GM12875 (cell line): ENCODE measurements at regions not wholly inside any gene's neighbourhood (a gene's known extent, or its start where the extent isn't known, plus 50 kb on each side); places are given as distances from the start of the nearest gene placed in this dataset.

Source experiments
- H3K4me3 ChIP-seq: one replicate; pipeline ENCODE4 v1.5.1; 2011; ENCODE audit warnings: low read depth, low read length, control low read depth
- TF ChIP-seq, protein P1 (sequence below): IDR thresholded peaks from 2 replicates; pipeline ENCODE4 v1.5.1; 2011; ENCODE audit warnings: low read depth, mild to moderate bottlenecking, control low read depth, inconsistent platforms, low read length, moderate library complexity, borderline replicate concordance; ENCODE audit not compliant: insufficient read depth

DNA sequence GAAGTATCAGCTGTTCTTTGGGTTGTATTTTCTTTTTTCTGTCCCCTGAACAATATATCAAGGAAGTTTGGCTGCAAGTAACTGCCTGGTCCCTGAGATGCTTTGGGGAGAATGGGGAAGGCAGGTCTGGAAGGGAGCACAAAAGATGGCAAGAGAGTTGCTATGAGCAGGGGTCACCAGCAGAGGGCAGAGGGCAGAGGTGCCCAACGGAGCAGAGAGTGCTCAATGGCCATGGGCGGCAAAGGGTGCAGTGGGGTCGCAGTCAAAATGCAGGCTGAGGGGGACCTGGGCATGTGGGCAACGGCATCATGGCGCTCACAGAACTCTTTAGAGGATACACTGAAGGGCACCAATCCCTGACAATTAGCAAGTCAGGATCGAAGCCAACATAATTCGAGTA is 107.7 kb upstream of the ATP8B1 start:
- TF ChIP-seq, protein P1, sequence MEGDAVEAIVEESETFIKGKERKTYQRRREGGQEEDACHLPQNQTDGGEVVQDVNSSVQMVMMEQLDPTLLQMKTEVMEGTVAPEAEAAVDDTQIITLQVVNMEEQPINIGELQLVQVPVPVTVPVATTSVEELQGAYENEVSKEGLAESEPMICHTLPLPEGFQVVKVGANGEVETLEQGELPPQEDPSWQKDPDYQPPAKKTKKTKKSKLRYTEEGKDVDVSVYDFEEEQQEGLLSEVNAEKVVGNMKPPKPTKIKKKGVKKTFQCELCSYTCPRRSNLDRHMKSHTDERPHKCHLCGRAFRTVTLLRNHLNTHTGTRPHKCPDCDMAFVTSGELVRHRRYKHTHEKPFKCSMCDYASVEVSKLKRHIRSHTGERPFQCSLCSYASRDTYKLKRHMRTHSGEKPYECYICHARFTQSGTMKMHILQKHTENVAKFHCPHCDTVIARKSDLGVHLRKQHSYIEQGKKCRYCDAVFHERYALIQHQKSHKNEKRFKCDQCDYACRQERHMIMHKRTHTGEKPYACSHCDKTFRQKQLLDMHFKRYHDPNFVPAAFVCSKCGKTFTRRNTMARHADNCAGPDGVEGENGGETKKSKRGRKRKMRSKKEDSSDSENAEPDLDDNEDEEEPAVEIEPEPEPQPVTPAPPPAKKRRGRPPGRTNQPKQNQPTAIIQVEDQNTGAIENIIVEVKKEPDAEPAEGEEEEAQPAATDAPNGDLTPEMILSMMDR, result peak; percentile 83
- H3K4me3 ChIP-seq, result no peak overlapping the region

DNA sequence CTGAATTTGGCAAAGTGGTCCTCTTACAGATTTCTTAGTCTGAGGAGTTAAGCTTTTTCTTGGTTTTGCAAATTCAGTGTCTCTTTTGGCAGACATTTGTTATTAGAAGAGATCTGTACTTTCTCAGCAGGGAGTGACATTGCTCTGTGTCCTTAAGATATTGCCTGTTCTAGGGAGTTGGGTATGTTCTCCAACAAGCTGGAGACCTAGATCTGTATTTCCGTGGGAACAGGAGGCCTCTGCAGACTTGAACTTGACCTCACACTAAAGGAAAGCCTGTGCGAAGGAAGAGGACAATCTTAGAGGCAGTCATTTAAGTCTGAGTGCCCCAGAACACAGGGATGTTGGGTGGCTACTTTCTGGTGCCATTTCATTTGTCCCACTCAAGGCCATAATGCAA is 107.0 kb upstream of the ATP8B1 start:
- TF ChIP-seq, protein P1, result no peak
- no peak overlapping the region for H3K4me3 ChIP-seq

DNA sequence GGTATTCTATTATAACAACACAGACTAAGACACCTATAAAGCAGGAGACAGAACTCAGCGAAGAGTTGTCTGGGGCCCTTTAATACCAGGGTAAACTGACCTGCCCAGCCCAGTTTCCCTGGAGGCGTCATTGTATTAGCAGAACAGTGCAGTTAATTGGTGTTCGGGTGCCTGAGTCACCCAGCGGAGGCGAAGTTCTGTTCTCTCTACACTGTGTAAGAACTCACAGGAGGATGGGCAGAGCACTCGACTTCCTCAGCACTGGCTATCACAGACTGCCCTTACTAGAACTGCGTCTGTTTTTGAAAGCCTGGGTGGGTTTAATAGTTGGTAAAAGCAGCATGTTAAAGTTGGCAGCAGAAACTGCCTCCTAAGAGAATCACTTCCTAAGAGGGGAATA is 106.5 kb upstream of the ATP8B1 start:
- TF ChIP-seq, protein P1, result no peak

DNA sequence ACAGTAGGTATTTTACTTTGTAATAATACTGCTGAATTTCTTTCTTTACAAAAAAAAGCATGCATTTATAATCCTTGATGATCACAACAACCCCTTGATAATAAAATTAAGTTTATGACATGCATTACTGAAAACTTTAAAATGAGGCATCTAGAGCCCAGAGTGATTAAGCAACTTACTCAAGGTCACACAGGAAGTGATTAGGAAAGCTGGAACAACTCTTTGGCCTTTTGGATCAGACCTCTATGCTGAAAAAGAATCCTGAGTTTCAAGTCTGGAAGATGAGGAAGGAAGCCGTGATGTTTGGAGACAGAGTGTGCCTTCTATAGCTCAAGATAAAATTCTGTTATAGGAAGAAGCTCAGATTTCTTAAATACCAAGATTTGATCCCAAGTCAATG is 105.0 kb upstream of the ATP8B1 start:
- TF ChIP-seq, protein P1, result no peak
- no peak overlapping the region for H3K4me3 ChIP-seq

More for the DNA sequence above, 106.5 kb upstream of the ATP8B1 start:
- H3K4me3 ChIP-seq, result no peak overlapping the region

DNA sequence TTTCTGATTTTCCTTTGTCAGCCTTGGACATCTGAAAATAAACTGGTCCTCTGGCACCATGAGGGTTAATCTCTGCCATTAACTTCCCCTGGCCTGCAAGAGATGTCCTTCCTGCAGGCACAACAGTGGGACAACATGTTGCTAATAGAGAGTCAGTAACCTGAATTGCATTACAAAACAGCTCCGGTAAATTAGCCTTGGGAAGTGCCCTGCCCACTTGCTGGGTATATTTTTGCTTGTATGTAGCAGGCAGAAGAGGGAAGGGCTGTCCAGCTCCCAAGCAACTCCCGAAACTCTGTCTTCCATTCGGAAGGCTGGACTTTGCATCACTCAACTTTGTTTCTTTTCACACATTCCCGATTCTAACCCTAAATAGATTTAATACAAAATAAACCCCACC is 104.4 kb upstream of the ATP8B1 start:
- no peak overlapping the region for H3K4me3 ChIP-seq
- TF ChIP-seq, protein P1, result no peak

DNA sequence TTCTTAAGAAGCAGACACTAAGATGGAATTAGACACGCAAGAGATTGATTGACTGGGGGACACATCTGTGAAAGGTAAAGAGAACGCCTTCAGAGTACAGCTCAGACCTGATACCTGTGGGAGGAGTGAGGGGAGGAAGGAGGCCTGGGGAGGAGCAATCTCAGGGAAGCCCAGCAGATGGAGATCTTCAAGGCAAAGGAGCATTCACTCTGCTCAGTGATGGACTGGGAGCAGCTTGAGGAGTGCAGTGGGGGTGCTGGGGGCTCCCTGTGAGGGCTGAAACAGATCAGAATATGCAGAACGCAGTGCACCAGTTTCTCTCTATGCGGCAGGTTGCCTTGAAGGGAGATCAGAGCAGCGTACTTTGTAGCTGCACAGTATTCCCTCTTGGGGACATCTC is 103.7 kb upstream of the ATP8B1 start:
- TF ChIP-seq, protein P1, result no peak

DNA sequence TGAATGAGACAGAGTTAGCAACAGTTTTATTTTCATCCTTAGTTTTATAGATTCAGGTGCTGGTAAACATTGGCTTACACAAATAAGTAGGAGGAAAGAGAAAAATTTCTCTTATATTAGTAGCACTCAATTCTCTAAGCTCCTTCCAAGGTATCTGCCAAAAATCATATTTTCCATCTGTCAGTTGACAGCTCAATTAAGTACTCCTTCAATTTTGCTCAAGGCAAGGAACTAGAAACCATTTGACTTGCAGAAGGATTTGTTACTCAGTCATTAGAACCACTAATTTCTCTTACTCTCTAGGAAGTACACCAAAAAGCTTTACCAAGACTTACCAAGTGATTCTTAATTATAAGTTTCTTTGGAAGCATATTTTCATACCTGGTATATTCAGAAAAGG is 101.4 kb upstream of the ATP8B1 start:
- no peak overlapping the region for H3K4me3 ChIP-seq

More for the DNA sequence above, 103.7 kb upstream of the ATP8B1 start:
- H3K4me3 ChIP-seq, result no peak overlapping the region

More for the DNA sequence above, 101.4 kb upstream of the ATP8B1 start:
- TF ChIP-seq, protein P1, result no peak
